ENCODE measurements at regions not wholly inside any gene's neighbourhood (a gene's known extent, or its start where the extent isn't known, plus 50 kb on each side); places are given as distances from the start of the nearest gene placed in this dataset.
"Not testable (repeated sequence)": the region's sequence is repeated elsewhere in the genome, so short reads cannot be mapped to it uniquely, and the experiment has no call there.

DNA sequence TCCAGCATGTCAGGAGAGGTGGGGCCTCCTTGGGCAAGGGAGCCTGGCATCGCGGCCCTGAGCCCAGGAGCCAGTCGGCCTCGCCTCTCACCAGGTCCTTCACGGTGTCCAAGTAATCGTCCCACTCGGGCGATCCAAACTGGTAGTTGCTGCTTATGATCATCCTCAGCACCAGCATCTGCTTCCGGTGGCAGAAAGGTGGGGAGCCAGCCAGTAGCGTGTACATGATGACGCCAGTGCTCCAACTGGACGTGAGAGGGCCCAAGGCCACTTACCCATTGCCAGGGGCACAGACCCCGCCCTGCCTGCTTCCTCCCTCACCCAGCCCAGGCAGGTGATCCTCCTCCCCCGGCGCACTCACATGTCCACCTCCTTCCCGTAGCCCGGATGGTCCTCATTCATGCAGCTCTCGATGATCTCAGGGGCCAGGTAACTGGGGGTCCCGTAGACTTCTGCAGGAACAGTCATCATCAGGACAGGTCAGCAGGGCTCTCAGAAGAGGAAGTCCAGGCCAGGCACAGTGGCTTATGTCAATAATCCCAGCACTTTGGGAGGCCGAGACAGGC lies 214.7 kb downstream of the OR4C45 start:
- TF ChIP-seq, protein P1, sequence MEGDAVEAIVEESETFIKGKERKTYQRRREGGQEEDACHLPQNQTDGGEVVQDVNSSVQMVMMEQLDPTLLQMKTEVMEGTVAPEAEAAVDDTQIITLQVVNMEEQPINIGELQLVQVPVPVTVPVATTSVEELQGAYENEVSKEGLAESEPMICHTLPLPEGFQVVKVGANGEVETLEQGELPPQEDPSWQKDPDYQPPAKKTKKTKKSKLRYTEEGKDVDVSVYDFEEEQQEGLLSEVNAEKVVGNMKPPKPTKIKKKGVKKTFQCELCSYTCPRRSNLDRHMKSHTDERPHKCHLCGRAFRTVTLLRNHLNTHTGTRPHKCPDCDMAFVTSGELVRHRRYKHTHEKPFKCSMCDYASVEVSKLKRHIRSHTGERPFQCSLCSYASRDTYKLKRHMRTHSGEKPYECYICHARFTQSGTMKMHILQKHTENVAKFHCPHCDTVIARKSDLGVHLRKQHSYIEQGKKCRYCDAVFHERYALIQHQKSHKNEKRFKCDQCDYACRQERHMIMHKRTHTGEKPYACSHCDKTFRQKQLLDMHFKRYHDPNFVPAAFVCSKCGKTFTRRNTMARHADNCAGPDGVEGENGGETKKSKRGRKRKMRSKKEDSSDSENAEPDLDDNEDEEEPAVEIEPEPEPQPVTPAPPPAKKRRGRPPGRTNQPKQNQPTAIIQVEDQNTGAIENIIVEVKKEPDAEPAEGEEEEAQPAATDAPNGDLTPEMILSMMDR (conservative IDR thresholded peaks at IDR 0.05): no peak
- no peak overlapping the region for H3K27ac ChIP-seq

DNA sequence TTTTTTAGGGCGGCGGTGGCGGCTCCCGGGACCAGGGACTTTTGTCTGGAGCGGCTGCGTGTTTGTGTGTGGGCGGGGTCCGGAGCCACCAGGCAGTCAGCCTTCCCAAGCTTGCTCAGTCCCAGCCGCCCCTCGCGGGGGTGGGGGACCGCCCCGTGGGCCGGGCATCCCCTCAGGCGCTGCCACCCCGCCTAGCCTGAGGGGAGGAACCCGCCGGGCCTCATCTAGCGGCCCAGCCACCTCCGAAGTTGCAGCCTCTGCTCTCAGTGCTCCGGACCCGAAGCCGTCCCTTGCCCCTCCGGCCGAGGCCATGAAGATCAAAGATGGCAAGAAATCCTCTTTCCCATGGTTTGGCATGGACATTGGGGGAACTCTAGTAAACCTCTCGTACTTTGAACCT lies 235.2 kb downstream of the OR4C45 start:
- TF ChIP-seq, protein P1 (conservative IDR thresholded peaks at IDR 0.05): no peak
- no peak overlapping the region for H3K27ac ChIP-seq

GRCh38 chr11:50275133-50275532 lies 242.5 kb downstream of the OR4C45 start:
- H3K27ac ChIP-seq: no peak overlapping the region
- TF ChIP-seq, protein P1 (conservative IDR thresholded peaks at IDR 0.05): no peak

GRCh38 chr11:50278756-50279155 lies 246.1 kb downstream of the OR4C45 start:
- TF ChIP-seq, protein P1 (conservative IDR thresholded peaks at IDR 0.05): no peak
- H3K27ac ChIP-seq: no peak overlapping the region

DNA sequence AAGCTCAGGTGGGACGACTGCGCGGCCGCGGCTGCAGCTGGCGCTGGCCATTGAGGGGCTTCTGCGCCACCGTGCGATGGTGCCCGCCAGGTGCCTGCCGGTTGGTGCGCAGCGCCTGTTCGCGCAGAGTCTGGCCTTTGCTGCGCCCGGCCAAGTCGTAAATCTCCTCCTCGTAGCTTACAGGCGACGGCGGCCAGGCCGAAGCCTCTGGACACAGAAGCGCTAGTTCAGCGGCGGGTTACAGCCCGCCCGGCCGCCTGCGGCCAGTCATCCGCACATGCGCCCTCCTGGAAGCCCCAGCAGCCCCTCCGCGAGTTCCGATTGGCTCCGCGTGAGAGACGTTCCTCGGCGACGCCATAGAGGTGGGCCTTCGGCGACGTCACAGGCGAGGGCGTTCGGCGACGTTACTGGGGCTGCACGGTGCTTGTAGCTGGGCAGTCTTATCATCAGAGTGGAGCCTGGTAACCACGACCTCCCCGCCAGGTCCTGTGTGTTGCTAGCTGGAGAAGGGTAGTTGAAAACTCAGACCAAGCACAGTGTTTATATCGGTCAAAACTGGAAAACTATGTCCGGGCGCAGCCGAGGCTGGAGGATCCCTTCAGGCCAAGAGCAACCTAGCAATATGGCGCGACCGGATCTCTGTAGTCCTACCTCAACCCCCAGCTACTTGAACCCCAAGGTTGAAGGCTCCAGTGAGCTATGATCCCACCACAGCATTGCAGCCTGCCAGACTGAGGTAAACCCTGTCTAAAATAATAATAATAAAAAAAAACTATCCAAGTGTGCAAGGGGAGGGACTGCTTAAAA lies 265.7 kb downstream of the OR4C45 start:
- no peak overlapping the region for H3K27ac ChIP-seq

DNA sequence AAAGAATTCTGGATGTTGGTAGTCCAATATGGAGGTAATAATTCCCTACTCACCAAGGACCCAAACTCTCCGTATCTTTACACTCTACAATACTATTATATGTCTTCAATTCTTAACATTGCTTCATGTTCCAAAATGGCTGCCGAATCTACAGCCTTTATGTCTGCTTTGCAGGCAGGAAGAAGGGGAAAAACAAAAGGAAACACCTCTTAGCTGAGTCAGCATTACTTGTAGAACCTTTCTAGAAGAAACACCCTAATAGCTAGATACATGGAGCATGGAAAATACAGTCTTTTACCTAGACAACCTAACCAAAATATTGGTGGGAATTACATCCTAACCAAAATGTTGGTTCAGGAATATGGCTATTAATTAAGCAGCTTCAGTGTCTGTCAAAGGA lies 298.0 kb downstream of the OR4C45 start:
- not testable (repeated sequence) for H3K27ac ChIP-seq

More for the DNA sequence above, 265.7 kb downstream of the OR4C45 start:
- TF ChIP-seq, protein P1 (conservative IDR thresholded peaks at IDR 0.05): no peak

- no peak overlapping the region for H3K27ac ChIP-seq
- TF ChIP-seq, protein P1 (conservative IDR thresholded peaks at IDR 0.05): no peak
Observed at GRCh38 chr11:50333861-50334260, 301.2 kb downstream of the OR4C45 start.

- not testable (repeated sequence) for H3K27ac ChIP-seq
Observed at GRCh38 chr11:50337432-50337831, 304.8 kb downstream of the OR4C45 start.

GRCh38 chr11:50348018-50348417 lies 315.3 kb downstream of the OR4C45 start:
- H3K27ac ChIP-seq: not testable (repeated sequence)
